HFF-Myc (cell line): ENCODE measurements at regions not wholly inside any gene's neighbourhood (a gene's known extent, or its start where the extent isn't known, plus 50 kb on each side); places are given as distances from the start of the nearest gene placed in this dataset.
"Not testable (repeated sequence)": the region's sequence is repeated elsewhere in the genome, so short reads cannot be mapped to it uniquely, and the experiment has no call there.

Experiments
- DNase-seq: peaks from one replicate; pipeline ENCODE4 v3.0.0-alpha.2; 2011; ENCODE audit warnings: low read depth; ENCODE audit errors: extremely low read depth
- H3K4me3 ChIP-seq: replicated peaks from 2 replicates; pipeline ENCODE4 v1.5.1; 2011; ENCODE audit warnings: low read depth, mild to moderate bottlenecking, control low read depth, low read length
- CTCF ChIP-seq: IDR thresholded peaks from 2 replicates; pipeline ENCODE4 v1.5.1; 2012; ENCODE audit warnings: mild to moderate bottlenecking, low read depth, low read length, control low read depth; ENCODE audit errors: missing control alignments

- no peak for DNase-seq
- TF ChIP-seq CTCF: no peak
These were observed 96.5 kb downstream of the PLEKHG1 start for GRCh38 chr6:150696190-150696589.

GRCh38 chr6:150696918-150697317 lies 97.2 kb downstream of the PLEKHG1 start:
- H3K4me3 ChIP-seq: not testable (repeated sequence)

More at GRCh38 chr6:150696190-150696589, 96.5 kb downstream of the PLEKHG1 start:
- no peak overlapping the region for H3K4me3 ChIP-seq

DNA sequence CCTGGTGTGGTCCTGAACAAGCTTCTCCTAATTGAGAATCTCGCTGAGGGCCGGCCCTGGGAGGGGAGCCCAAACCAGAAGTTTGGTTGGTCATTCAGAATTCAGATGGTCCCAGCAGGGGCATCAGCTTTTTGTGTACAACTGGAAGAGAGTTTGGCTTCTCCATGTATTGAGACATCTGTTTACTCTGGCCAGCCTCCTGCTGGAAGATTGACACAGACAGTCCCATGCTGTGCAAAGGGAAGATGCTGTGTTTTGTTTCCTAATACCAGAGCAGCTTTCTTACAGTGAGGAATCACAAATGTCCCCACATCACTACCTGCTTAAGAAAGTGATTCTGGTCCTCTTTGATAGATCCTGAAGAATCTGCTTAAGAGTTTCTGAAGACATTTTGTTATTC lies 97.8 kb downstream of the PLEKHG1 start:
- no peak for DNase-seq
- H3K4me3 ChIP-seq: no peak overlapping the region
- TF ChIP-seq CTCF: no peak

More at GRCh38 chr6:150696918-150697317, 97.2 kb downstream of the PLEKHG1 start:
- not testable (repeated sequence) for DNase-seq

GRCh38 chr6:150698391-150698790 lies 98.7 kb downstream of the PLEKHG1 start:
- TF ChIP-seq CTCF: no peak
- no peak for DNase-seq
- H3K4me3 ChIP-seq: no peak overlapping the region

- no peak for TF ChIP-seq CTCF
- no peak overlapping the region for H3K4me3 ChIP-seq
- no peak for DNase-seq
These were observed 103.0 kb downstream of the PLEKHG1 start for GRCh38 chr6:150702675-150703074.

DNA sequence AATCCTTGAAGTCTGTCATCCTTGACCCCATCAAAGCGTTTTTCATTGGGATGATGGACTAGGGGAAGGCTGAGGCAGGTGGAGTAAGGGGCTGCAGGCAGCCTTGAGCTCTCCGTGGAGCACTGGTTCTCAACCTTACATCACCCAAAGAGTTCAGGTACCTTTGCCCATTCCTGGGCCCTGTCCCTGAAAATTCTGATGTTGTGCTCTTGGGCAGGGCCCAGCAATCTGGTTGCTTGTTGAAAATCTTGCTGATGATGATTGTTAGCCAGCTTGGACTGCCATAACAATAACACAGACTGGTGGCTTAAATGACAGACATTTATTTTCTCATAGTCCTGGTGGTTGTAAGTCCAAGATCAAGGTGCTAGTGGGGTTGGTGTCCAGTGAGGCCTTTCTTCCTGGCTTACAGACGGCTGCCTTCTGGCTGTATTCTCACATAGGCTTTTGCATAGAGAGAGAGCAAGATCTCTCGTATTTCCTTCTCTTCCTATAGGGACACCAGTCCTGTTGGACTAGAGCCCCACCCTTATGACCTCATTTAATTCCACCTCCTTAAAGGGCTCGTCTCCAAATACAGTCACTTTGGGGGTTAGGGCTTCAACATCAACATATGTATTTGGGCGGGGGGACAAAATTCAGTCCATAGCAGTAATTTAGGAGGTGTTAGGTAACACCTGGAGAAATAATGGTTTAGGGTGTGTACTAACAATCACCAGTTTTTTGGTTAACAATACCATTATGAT lies 104.9 kb downstream of the PLEKHG1 start:
- TF ChIP-seq CTCF: no peak
- no peak overlapping the region for H3K4me3 ChIP-seq
- no peak for DNase-seq

DNA sequence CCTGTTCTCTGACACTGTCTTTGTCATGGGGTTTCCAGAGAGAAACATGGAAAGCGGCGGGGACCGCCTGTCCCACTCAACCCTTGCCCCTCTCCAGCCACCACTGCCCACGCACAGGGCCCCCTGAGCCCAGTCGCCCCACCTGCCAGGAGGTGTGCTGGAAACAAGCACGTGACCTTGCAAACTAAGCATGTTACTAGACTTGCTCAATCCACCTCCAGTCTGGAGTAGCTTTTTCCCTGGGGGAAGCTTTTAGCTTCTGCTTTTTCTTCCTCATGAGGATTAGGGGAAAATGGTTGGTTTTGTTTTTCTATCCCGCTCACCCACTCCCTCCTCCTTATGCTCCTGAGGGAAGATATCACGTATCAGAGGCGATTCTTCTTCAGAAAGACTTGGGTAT lies 105.7 kb downstream of the PLEKHG1 start:
- no peak for TF ChIP-seq CTCF
- no peak overlapping the region for H3K4me3 ChIP-seq
- DNase-seq: no peak
